HG03378 (cell line): ENCODE measurements at regions not wholly inside any gene's neighbourhood (a gene's known extent, or its start where the extent isn't known, plus 50 kb on each side); places are given as distances from the start of the nearest gene placed in this dataset.

Source experiments
- ATAC-seq: cut with Tn5 transposase; IDR thresholded peaks from one replicate; pipeline ENCODE4 v1.9.1; 2021; ENCODE audit warnings: mild to moderate bottlenecking, moderate library complexity; ENCODE audit not compliant: unreplicated experiment

- no peak for ATAC-seq
Measured at GRCh38 chr14:71201840-71202239, 294.6 kb downstream of the PCNX1 start.

- no peak for ATAC-seq
Measured at GRCh38 chr14:71202881-71203280, 295.6 kb downstream of the PCNX1 start.

GRCh38 chr14:71203306-71203705 lies 296.0 kb downstream of the PCNX1 start:
- no peak for ATAC-seq

- no peak for ATAC-seq
Measured at GRCh38 chr14:71204231-71204630, 297.0 kb downstream of the PCNX1 start.

- no peak for ATAC-seq
Measured at GRCh38 chr14:71204768-71205167, 297.5 kb downstream of the PCNX1 start.

GRCh38 chr14:71206123-71206522 lies 298.9 kb downstream of the PCNX1 start:
- ATAC-seq, result no peak

GRCh38 chr14:71206766-71207371 lies 299.6 kb downstream of the PCNX1 start:
- ATAC-seq, result no peak

GRCh38 chr14:71208702-71209357 lies 301.6 kb downstream of the PCNX1 start:
- ATAC-seq, result no peak

DNA sequence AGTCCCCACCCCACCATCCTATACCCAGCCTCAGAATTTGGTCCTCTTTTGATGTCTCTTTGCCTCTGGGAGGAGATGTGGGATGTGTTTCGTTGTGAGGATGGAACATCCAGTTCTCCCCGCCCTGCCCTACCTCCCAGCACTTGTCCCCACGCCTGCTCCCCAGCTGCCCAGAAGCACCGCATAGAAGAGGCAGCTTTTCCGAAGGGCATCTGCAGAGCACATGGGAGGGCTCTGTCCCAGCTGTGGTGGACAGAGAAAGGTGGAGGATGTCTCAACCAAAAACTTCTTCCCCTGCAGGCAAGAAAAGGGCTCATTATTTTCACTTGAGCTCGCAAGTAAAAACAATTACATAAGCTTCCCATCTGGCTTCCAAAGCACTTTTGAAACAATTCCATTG lies 302.6 kb downstream of the PCNX1 start:
- no peak for ATAC-seq

DNA sequence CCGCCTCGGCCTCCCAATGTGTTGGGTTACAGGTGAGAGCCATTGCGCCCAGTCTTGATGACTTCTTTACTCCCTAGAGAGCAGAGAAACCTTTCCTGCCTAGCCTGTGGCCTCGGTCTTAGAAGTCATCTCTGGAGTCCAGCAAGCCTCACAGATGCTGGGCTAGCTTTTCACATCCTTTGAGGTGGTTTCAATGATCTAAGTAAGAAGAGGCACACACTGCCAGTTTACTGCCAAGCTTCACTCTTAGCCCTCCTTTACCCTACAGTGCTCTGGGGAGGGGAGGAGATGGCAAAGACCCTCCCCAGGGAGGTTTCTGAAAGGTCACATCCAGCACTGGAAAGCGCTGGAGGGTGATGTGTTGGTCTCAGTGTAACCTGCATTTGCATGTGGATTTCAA lies 304.8 kb downstream of the PCNX1 start:
- ATAC-seq, result no peak

DNA sequence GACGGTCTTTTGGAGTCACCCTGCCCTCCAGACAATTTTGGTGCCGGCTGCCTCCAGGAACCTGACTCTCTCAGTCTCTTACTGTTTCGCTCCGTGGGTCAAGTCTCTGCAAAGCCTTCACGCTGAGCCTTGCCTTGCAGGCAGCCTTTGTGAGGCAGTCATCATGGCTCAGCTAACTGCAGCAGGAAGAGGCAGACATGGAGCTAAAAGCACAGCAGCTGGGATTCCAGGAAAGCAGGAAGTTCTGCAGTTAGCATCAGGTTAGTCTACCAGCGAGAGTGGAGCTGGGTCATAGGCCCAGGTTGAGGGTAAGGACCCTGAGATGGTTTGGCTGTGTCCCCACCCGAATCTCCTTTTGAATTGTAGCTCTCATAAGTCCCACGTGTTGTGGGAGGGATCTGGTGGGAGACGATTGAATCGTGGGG lies 305.4 kb downstream of the PCNX1 start:
- ATAC-seq, result no peak

DNA sequence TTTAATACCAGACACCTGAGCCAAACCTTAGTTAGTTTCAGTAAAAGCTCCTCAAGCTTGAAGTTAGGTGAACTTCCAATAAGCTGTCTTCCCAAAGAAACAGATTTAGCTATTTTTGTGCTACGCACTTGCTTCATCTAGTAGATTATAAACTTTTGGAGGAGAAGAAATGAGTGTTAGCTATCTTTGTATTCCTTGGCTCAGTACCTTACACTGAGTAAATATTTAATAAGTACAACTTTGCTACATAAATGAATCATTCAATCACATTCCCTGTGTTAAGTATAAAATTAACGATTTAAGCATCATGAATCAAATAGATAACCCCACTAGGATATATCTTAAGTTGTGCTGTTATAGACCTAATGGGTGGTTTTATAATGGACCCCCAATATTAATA lies 307.0 kb downstream of the PCNX1 start:
- no peak for ATAC-seq

DNA sequence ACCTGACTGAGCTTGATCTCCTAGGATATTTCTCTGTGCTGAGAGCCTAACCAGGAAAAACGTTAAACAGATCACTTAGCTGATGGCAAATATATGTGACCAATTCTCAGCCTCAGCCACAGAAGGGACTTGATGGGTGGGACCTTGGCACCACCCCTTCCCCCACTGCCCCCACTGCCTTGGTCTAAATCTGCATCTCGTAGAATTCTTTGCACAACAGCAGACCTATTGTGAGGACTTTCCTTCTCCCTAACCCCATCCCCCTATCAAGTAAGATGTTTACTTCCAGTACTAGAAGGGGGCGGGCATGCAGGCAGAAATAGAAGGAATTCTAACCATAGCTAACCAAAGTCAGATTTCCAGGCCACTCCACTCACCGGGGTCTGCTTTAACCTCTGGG lies 313.2 kb downstream of the PCNX1 start:
- ATAC-seq, result no peak

DNA sequence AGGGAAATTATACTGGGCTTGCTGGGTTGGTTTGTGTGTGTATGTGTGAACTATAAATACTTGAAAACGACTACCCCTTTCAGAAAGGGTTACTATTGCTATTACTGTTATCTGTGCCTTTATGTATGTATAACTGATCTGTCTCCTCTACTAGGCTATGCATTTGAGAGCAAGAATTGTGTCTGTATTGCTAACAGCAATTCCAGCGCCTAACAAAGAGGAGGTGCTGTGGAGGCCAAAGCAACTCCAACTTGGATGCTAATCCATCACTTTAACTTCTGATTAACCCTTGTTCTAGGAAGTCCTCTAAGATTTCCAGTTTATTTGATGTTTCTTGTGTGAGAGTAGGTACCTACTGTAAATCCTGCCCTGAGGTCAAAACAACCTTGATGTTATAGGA lies 313.9 kb downstream of the PCNX1 start:
- ATAC-seq, result no peak

GRCh38 chr14:71225113-71225512 lies 317.9 kb downstream of the PCNX1 start:
- ATAC-seq, result no peak

- no peak for ATAC-seq
Measured at GRCh38 chr14:71228711-71229110, 321.5 kb downstream of the PCNX1 start.

- no peak for ATAC-seq
Measured at GRCh38 chr14:71229875-71230274, 322.6 kb downstream of the PCNX1 start.

DNA sequence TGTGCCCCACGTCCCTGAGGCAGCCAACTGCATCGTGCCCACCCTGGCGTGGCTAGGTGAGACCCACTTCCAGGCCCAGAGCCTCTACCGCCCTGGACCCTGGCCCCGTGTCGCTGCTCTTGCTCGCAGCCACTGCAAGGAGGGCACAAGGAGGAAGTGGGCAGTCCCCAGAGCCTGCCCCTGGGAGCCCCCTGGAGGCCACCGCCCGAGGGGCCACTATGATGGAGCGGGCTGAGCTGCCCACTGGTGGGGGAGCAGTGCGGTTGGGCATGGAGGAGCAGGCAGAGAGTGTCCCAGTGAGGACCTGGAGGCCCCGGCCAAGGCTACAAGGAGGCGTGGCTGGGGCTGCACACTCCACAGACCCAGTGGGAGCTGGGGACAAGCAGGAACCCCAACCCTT lies 323.6 kb downstream of the PCNX1 start:
- ATAC-seq, result no peak

DNA sequence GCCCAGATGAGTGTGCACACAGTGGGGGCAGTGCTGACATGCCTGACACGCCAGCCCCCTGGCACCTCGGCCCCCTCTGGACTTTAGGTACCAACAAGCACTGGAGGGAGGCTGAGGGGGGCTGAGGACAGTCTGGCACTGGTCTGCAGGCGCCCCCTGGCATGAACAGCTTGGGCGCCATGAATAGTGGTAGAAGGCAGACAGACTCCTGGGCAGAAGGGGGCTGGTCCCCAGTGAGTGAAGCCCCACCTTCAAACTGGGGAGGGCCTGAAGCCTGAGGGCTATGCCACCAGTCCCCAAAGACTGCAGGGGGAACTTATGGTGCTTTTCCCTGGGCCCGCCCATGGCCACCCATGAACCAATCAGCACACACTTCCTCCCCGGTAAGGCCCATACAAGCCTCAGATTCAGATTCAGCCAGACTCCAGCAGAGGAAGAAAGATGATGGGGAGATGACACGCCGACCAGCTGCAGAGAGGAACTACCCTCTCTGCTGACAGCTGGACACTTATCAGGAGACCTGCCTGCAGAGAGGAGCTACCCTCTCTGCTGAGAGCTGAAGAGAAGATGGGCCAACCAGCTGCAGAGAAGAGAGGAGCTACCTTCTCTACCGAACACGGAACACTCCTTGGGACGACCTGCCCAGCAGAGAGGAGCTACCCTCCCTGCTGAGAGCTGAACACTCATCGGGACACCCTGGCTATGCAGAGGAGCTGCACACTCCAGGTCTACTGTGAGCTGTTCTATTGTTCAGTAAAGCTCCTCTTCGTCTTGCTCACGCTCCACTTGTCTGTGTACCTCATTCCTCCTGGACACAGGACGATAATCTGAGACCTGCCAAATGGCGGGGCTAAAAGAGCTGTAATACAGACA lies 324.5 kb downstream of the PCNX1 start:
- ATAC-seq, result no peak

DNA sequence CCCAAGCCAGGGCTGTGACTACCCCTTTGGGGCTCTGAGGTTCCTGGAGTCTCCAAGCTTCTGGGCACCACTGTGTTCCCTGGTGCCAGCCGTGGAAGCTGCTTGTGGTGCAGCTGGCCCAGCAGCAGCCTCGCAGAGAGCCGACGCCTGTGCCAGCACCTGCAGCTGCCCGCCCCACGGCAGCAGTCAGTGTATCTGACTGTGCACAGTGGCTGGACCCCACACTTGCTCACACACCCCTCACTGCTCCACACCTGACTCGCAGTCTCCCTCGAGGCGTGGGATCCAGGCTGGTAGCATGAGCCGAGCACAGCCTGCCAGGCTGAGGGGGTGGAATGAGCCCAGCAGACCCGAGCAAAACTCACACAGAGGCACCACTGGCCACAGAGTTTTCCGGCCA lies 325.2 kb downstream of the PCNX1 start:
- ATAC-seq, result no peak

GRCh38 chr14:71235875-71236274 lies 328.6 kb downstream of the PCNX1 start:
- no peak for ATAC-seq

DNA sequence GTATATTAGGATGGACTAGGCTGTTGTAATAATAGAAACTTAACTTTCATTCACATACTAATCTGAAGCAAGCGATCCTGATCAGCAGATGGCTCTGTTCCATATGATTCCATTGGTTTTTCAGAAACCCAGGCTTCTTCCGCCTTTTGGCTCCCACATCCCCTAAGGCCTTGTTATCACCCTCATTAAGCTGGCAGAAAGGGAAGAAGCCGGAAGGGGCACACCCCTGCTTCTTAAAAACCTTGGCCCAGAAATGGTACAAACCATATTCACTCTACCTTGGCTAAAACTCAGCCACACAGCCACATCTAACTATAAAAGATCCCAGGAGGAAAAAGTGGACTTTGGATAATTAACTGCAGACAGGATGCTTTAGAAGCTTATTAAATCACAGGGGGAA lies 329.2 kb downstream of the PCNX1 start:
- ATAC-seq, result no peak
